ENCODE measurements at regions not wholly inside any gene's neighbourhood (a gene's known extent, or its start where the extent isn't known, plus 50 kb on each side); places are given as distances from the start of the nearest gene placed in this dataset.
"Not testable (repeated sequence)": the region's sequence is repeated elsewhere in the genome, so short reads cannot be mapped to it uniquely, and the experiment has no call there.

GRCh38 chr3:31203960-31204795 lies 309.7 kb upstream of the GADL1 start:
- TF ChIP-seq POLR2A (IDR thresholded peaks at IDR 0.05) (no peak), EP300 (IDR thresholded peaks at IDR 0.05) (no peak), POLR2AphosphoS5 (IDR thresholded peaks at IDR 0.05) (no peak), CTCF (IDR thresholded peaks at IDR 0.05) (no peak)

GRCh38 chr3:31204796-31205056 lies 310.3 kb upstream of the GADL1 start:
- H3K4me1 ChIP-seq: not testable (repeated sequence)

More at GRCh38 chr3:31203960-31204795, 309.7 kb upstream of the GADL1 start:
- Histone ChIP-seq H3K27me3 (no peaks in the 10 kb centered on the region), H3K4me3 (no peak overlapping the region), H3K9me3 (no peaks in the 10 kb centered on the region), H3K27ac (no peak overlapping the region), H3K36me3 (no peaks in the 10 kb centered on the region), H3K4me1 (no peaks in the 10 kb centered on the region)
- DNase-seq: no peak
- ATAC-seq (ENCODE audit: low FRiP score in 2 of 2): no peak
- 72 to 82% methylated on average over 5 of the region's 5 CpGs for WGBS, 2 donors

GRCh38 chr3:31210068-31210645 lies 315.7 kb upstream of the GADL1 start:
- WGBS, 2 donors: 81 to 89% methylated on average over 5 of the region's 5 CpGs

More at GRCh38 chr3:31204796-31205056, 310.3 kb upstream of the GADL1 start:
- 90 to 95% methylated on average over 3 to 4 of the region's 4 CpGs for WGBS, 2 donors
- ATAC-seq (ENCODE audit: low FRiP score in 2 of 2); H3K4me3 ChIP-seq; DNase-seq; H3K27ac ChIP-seq; H3K36me3 ChIP-seq; H3K27me3 ChIP-seq; H3K9me3 ChIP-seq: not testable (repeated sequence)

GRCh38 chr3:31213869-31214486 lies 318.7 kb upstream of the STT3B start:
- 63 to 69% methylated on average over 7 of the region's 7 CpGs for WGBS, 2 donors
- TF ChIP-seq EP300 (IDR thresholded peaks at IDR 0.05): no peak
- no peak for TF ChIP-seq POLR2A (IDR thresholded peaks at IDR 0.05)
- TF ChIP-seq POLR2AphosphoS5 (IDR thresholded peaks at IDR 0.05): no peak
- no peak for TF ChIP-seq CTCF (IDR thresholded peaks at IDR 0.05)
- no peaks in the 10 kb centered on the region for H3K36me3 ChIP-seq
- ATAC-seq (ENCODE audit: low FRiP score in 2 of 2) (no peak), DNase-seq (no peak)
- peaks cover 0 to 6% (median 2%) of the 10 kb centered on the region in 4 donors for H3K4me1 ChIP-seq
- H3K4me3 ChIP-seq: no peak overlapping the region
- H3K9me3 ChIP-seq: no peaks in the 10 kb centered on the region
- H3K27me3 ChIP-seq: no peaks in the 10 kb centered on the region
- H3K27ac ChIP-seq: no peak overlapping the region

More at GRCh38 chr3:31210068-31210645, 315.7 kb upstream of the GADL1 start:
- TF ChIP-seq CTCF (IDR thresholded peaks at IDR 0.05) (no peak), POLR2AphosphoS5 (IDR thresholded peaks at IDR 0.05) (no peak), POLR2A (IDR thresholded peaks at IDR 0.05) (no peak), EP300 (IDR thresholded peaks at IDR 0.05) (no peak)
- no peaks in the 10 kb centered on the region for H3K27me3 ChIP-seq
- H3K27ac ChIP-seq: no peak overlapping the region
- no peak for DNase-seq
- H3K4me3 ChIP-seq: no peak overlapping the region
- H3K4me1 ChIP-seq: peaks cover 0 to 6% (median 2%) of the 10 kb centered on the region in 4 donors
- H3K36me3 ChIP-seq: no peaks in the 10 kb centered on the region
- H3K9me3 ChIP-seq: no peaks in the 10 kb centered on the region
- ATAC-seq (ENCODE audit: low FRiP score in 2 of 2): no peak

- no peaks in the 10 kb centered on the region for H3K9me3 ChIP-seq
- 92 to 98% methylated on average over 3 of the region's 3 CpGs for WGBS, 2 donors
- H3K4me3 ChIP-seq: no peak overlapping the region
- no peaks in the 10 kb centered on the region for H3K27me3 ChIP-seq
- DNase-seq (no peak), ATAC-seq (ENCODE audit: low FRiP score in 2 of 2) (no peak)
- TF ChIP-seq CTCF (IDR thresholded peaks at IDR 0.05) (no peak), POLR2AphosphoS5 (IDR thresholded peaks at IDR 0.05) (no peak), POLR2A (IDR thresholded peaks at IDR 0.05) (no peak), EP300 (IDR thresholded peaks at IDR 0.05) (no peak)
- peaks cover 0 to 5% (median under 1%) of the 10 kb centered on the region in 4 donors for H3K4me1 ChIP-seq
- H3K36me3 ChIP-seq: no peaks in the 10 kb centered on the region
- no peak overlapping the region for H3K27ac ChIP-seq
Measured at GRCh38 chr3:31218082-31218481, 314.6 kb upstream of the STT3B start.
